ENCODE measurements at regions not wholly inside any gene's neighbourhood (a gene's known extent, or its start where the extent isn't known, plus 50 kb on each side); places are given as distances from the start of the nearest gene placed in this dataset.

GRCh38 chr1:113219377-113219776, 146.4 kb downstream of the LRIG2 start:
- peak; percentile 55 for DNase-seq (ENCODE audit: low read depth, low spot score)

- no peak for DNase-seq (ENCODE audit: low read depth, low spot score)
Measured at GRCh38 chr1:113219828-113220227, 146.8 kb downstream of the LRIG2 start.

GRCh38 chr1:113223040-113223439, 150.0 kb downstream of the LRIG2 start:
- no peak for DNase-seq (ENCODE audit: low read depth, low spot score)

GRCh38 chr1:113223546-113223945, 150.5 kb downstream of the LRIG2 start:
- DNase-seq (ENCODE audit: low read depth, low spot score), result no peak

DNA sequence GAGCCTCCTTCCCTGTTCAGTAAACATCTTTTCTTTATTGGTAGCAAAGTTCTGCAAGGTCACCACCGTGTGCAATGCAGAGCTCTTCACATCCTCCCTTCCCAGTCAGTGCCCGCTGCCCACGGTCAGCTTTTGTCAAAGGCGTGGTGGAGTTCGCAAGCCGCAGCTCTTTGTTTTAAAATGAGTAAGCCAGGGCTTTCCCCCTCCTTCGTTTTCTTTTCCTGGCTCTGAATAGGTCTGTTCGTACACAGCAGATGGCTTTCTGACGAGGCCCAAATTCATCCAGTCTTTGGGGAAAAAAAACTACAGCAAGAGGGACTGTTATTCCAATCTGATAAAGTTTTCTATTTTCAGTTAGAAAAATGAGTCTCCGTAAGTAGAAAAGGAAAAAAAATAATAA, 153.2 kb downstream of the LRIG2 start:
- no peak for DNase-seq (ENCODE audit: low read depth, low spot score)

DNA sequence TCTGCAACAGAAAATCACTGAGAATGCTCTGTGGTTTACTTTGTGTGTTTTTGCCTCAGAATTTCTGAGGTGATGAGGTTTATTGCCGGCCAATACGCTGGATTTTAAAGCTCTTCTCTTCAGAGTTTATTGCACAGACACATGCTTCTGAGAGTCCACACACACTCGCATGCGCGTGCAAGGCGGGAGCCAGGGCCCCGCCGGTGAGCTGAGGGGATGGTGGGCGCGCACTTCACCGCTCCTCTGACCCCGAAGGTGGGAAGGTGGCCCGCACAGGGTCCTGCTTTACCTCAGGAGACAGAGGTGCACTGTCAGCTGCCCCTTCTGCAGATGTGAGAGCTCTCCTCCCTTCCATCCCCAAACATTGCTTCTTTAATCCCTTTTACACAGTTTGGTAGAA, 158.4 kb upstream of the MAGI3 start:
- DNase-seq (ENCODE audit: low read depth, low spot score), result no peak

DNA sequence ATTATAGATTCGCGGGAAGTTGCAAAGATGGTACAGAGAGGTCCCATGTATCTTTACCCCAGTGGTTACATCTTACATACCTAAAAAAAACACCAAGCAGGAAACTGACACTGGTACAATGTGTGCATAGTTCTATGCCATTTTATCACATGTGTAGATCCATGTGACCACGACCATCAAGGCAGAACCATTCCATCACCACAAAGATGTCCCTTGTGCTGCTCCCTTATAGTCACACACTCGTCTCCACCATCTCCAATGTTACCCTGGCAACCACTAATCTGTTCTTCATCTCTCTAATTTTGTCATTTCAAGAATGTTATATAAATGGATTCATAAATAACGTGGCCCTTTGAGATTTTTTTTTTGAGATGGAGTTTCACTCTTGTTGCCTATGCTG, 156.9 kb upstream of the MAGI3 start:
- DNase-seq (ENCODE audit: low read depth, low spot score), result no peak

DNA sequence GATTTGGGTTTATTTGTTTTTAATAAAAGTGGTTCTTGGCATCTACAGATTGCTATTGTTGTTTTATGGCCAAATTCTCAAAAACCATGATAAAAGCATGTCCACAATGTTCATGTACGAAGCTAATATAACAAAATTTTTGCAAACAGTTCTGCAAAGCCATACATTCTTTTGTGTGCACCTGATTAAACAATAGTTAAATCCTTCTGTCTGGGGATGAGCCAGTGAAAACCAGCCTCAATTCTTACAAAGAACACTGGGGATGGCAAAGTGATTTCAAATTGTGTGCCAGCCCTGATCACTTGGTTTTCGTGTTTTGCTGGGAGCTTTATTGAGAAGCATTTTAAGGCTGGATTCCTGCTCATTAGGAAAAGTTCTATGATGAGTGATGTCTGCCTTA, 149.1 kb upstream of the MAGI3 start:
- no peak for DNase-seq (ENCODE audit: low read depth, low spot score)

- no peak for DNase-seq (ENCODE audit: low read depth, low spot score)
Measured at GRCh38 chr1:113242481-113242880, 147.8 kb upstream of the MAGI3 start.

DNA sequence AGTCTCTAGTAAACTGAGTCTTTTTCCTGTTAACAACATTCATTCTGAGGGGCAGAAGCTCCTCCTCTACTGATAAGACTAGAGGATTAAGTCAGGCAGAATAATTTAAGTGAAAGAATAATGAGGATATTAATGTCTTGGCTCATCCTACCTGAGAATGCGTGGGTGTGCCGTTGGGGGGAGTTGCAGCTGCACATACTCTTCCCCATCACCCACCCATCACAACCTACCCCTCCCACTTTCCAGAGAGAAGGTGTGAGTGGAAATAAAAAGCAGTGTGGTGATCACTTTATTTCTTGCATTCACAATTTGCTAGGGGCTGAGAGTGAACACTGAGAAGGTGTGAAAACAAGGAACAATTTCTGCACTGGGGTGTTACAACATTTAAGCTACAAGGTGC, 146.8 kb upstream of the MAGI3 start:
- DNase-seq (ENCODE audit: low read depth, low spot score), result no peak

GRCh38 chr1:113244112-113244820, 146.0 kb upstream of the MAGI3 start:
- no peak for DNase-seq (ENCODE audit: low read depth, low spot score)

DNA sequence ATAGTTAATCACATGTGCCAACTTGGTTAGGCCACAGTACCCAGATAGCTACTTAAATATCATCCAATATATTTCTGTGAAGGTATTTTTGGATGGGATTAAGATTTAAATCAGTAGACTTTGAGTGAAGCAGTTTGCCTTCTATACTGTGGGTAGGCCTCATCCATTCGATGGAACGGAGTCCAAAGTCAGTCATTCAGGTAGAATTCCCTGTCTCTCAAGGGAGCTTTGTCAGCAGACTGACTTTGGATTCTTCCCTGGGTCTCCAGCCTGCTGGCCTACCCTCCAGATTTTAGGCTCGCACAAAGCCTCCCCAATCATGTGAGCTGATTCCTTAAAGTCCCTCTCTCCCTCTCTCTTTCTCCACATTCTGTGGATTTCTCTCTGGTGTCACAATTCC, 145.1 kb upstream of the MAGI3 start:
- no peak for DNase-seq (ENCODE audit: low read depth, low spot score)

GRCh38 chr1:113246929-113247328, 143.4 kb upstream of the MAGI3 start:
- DNase-seq (ENCODE audit: low read depth, low spot score), result no peak

DNA sequence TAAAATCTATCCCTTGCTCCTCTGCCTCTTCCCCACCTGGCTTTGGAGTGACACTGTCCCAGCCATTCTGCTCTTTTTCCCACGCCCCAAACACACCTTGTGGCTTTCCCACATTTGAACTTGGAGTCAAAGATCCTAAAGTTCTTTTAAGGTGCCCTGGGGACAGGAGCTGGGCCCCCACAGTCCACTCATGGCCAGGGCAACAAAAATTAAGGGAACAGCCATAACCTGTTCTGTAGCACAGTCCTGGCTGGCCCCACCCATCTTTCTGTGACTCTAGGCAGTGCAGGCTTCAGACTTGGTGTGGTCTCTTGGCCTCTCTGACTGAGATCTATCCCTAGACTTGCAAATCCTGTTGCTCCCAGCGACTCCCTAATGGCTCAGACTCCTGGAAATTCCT, 143.0 kb upstream of the MAGI3 start:
- peak; percentile 72 for DNase-seq (ENCODE audit: low read depth, low spot score)

GRCh38 chr1:113247782-113248181, 142.5 kb upstream of the MAGI3 start:
- DNase-seq (ENCODE audit: low read depth, low spot score), result no peak

DNA sequence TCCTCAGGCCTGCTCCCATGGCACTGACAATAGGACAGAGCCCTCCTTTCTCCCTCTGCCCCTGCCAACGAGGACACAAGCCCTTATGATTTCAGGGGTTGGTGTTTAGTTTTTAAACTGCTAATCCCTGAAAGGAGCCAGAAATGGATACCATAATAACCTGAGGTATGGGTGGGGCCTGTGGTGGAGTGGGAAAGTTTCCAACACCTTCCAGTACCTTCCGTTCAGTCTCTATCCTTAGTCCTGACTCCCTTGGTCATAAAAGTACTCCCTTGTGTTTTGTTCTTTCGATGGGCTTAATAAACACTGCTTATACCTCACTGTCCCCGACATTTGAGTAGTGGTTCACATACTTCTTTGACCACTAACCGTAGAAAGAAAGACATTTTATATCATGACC, 141.8 kb upstream of the MAGI3 start:
- no peak for DNase-seq (ENCODE audit: low read depth, low spot score)

GRCh38 chr1:113250161-113250560, 140.2 kb upstream of the MAGI3 start:
- no peak for DNase-seq (ENCODE audit: low read depth, low spot score)

- no peak for DNase-seq (ENCODE audit: low read depth, low spot score)
Measured at GRCh38 chr1:113252166-113252565, 138.1 kb upstream of the MAGI3 start.

- no peak for DNase-seq (ENCODE audit: low read depth, low spot score)
Measured at GRCh38 chr1:113253187-113253586, 137.1 kb upstream of the MAGI3 start.

DNA sequence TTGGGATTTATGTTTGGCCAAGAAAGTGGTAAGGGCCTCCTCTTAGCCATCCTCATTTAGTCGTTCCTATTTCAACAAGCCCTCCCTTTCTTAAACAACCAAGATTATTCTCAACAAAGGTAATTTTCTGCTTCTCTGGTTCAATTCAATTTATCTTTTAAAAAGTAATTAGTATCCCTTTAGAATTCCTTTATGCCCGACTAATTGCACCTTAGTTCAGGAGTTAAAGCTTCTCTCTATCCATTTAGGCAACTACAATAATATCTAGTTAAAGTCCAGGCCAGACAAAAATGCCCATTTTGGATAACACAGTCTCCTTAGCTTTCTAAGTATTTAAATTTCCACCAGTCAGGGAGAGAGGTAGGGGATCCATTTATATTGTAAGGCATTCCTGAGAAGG, 136.7 kb upstream of the MAGI3 start:
- DNase-seq (ENCODE audit: low read depth, low spot score), result no peak

DNA sequence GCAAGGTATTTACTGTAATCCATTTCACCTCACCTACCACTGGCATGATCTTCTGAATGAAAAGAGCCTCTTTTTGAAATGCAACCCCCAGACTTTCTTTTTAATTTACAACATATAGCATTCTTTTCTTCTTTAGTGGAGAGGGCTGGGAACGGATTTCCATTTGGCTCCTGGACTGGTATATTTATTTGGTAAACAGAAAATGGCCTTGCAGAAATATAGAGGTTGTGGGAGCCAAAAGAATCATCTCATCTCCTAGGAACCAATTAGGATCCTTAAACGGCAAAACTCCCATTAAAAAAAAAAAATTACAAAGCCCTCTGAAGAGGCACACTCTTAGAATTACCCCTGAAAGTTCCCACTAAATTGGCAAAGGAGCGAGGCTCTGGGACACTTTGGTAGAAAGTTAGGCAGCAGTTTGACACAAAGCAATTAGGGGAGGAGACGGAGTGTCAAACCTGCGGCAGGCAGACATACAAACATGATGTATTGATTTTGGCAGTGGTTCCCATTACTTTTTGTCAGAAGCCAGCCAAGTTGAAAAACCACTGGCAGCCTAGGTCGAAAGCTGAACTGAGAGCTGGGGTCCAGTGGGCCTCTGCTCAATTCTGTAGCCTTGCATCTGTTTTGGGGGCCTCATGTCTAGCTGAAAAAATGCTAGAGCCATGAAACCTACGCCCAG, 135.1 kb upstream of the MAGI3 start:
- DNase-seq (ENCODE audit: low read depth, low spot score), result peak; percentile 55

GRCh38 chr1:113255720-113256347, 134.5 kb upstream of the MAGI3 start:
- peak; percentile 75 for DNase-seq (ENCODE audit: low read depth, low spot score)

DNA sequence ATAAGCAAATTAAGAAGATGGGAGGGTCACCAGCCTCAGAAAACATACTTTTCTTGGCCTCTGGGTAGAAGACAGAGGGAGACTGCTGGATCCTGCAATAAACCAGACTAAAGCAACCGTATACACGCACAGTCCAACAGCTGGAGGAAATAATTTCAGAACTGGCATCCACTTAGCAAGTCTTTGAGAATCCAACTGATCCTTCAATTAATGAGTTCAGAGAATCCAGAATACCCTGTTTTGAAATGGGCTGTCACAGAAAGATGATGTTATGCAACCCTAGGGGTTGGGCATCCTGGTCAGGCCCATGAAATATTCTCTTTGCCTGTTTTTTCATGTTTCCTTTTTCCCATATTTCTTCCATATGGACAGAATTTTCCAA, 134.0 kb upstream of the MAGI3 start:
- DNase-seq (ENCODE audit: low read depth, low spot score), result no peak

Measured in ELF-1 (cell line).